K562 (cell line): ENCODE measurements at regions not wholly inside any gene's neighbourhood (a gene's known extent, or its start where the extent isn't known, plus 50 kb on each side); places are given as distances from the start of the nearest gene placed in this dataset.

Experiments used
- ATAC-seq: fragments of 200-7000 bp; cut with Tn5 transposase; 3 replicates; pipeline ENCODE4 v1.9.1; 2020; ENCODE audit warnings: moderate library complexity
- BruUV-seq: library from RNA; stranded (reverse); fragments of 400-500 nt; replicated peaks from 2 replicates; lab custom pipeline; 2021; lab: Mats Ljungman, UMichigan
- CTCF ChIA-PET: fragments of 300-600 bp; formaldehyde crosslinking; extraction: SDS; loops from one replicate; lab custom pipeline; 2021; ENCODE audit warnings: low intra/inter-chr PET ratio; lab: Yijun Ruan, JAX
- POLR2A ChIA-PET: fragments of 300-600, 350-650 bp; sonication (Branson Sonifier 250); formaldehyde crosslinking; extraction: SDS; loops from one replicate; lab custom pipeline; 2021; ENCODE audit warnings: antibody characterized with exemption, inconsistent platforms; lab: Yijun Ruan, JAX
- DNase-seq, 4 experiments: peaks; one replicate each; pipeline versions ENCODE4 v3.0.0 to v3.0.0-alpha.2; 2011 to 2018; ENCODE audit warnings: low spot score in 3 of 4, mixed read lengths in 3 of 4; ENCODE audit errors: extremely low read depth in 1 of 4
- FAIRE-seq: peaks from 2 replicates; lab custom pipeline; 2011; peaks lifted over from hg19 to GRCh38; lab: Jason Lieb, UNC
- H2AFZ ChIP-seq: 2 replicates; pipeline ENCODE4 v1.6.0; 2011; ENCODE audit warnings: low read depth, low read length, control low read depth, inconsistent platforms
- H3K27ac ChIP-seq: fragments of 200-600 bp; 3 replicates; pipeline ENCODE4 v1.8.0; 2011; ENCODE audit warnings: low read depth, mild to moderate bottlenecking, control low read depth, inconsistent platforms, low read length, moderate library complexity, mixed read lengths; ENCODE audit errors: extremely low read depth
- H3K27me3 ChIP-seq, 2 experiments: fragments of 300-600 bp in 1 of 2; 2 replicates in 1 of 2; 3 replicates in 1 of 2; pipeline versions ENCODE4 v1.6.0 to v1.8.0; 2011; ENCODE audit warnings: inconsistent platforms in 2 of 2, low read length in 2 of 2, mild to moderate bottlenecking in 1 of 2, mixed read lengths in 1 of 2, moderate library complexity in 1 of 2; ENCODE audit not compliant: control insufficient read depth in 2 of 2, insufficient read depth in 2 of 2
- H3K36me3 ChIP-seq: fragments of 300-600 bp; 3 replicates; pipeline ENCODE4 v1.8.0; 2011; ENCODE audit warnings: mild to moderate bottlenecking, low read length, inconsistent platforms; ENCODE audit not compliant: control insufficient read depth, insufficient read depth
- H3K4me1 ChIP-seq, 2 experiments: fragments of 200-600 bp in 1 of 2; replicated peaks in 1 of 2; 2 replicates in 1 of 2; 3 replicates in 1 of 2; pipeline versions ENCODE4 v1.5.1 to v1.8.0; 2011; ENCODE audit warnings: inconsistent platforms in 2 of 2, low read length in 2 of 2, mild to moderate bottlenecking in 1 of 2, mixed read lengths in 1 of 2, moderate library complexity in 1 of 2; ENCODE audit not compliant: control insufficient read depth in 2 of 2, insufficient read depth in 2 of 2
- H3K4me2 ChIP-seq: 2 replicates; pipeline ENCODE4 v1.6.1; 2011; ENCODE audit warnings: low read length, control low read depth, inconsistent platforms, mixed read lengths; ENCODE audit not compliant: insufficient read depth
- H3K4me3 ChIP-seq: fragments of 200-600 bp; sonication (generic), shearing (Covaris generic); 2 replicates; pipeline ENCODE4 v1.5.1; 2016; ENCODE audit warnings: control low read depth, inconsistent platforms
- H3K79me2 ChIP-seq: fragments of 200-600 bp; 3 replicates; pipeline ENCODE4 v1.8.0; 2011; ENCODE audit warnings: low read length, inconsistent platforms; ENCODE audit not compliant: control insufficient read depth, insufficient read depth
- H3K9ac ChIP-seq, 2 experiments: 2 replicates each; pipeline versions ENCODE4 v1.6.0 to v1.6.1; 2011; ENCODE audit warnings: low read depth in 2 of 2, low read length in 2 of 2, control low read depth in 1 of 2, inconsistent platforms in 1 of 2, mild to moderate bottlenecking in 1 of 2, mixed read lengths in 1 of 2; ENCODE audit not compliant: insufficient read depth in 1 of 2
- H3K9me1 ChIP-seq: one replicate; pipeline ENCODE4 v1.6.0; 2011; ENCODE audit warnings: inconsistent platforms, mild to moderate bottlenecking, low read length, moderate library complexity; ENCODE audit not compliant: control insufficient read depth, insufficient read depth
- H3K9me3 ChIP-seq: replicated peaks from 2 replicates; pipeline ENCODE4 v1.5.1; 2011; ENCODE audit warnings: low read depth, low read length, inconsistent platforms; ENCODE audit not compliant: control insufficient read depth, insufficient read depth
- H4K20me1 ChIP-seq: replicated peaks from 2 replicates; pipeline ENCODE4 v1.6.1; 2011; ENCODE audit warnings: low read length, inconsistent platforms, mixed read lengths; ENCODE audit not compliant: control insufficient read depth, insufficient read depth
- CBX1 ChIP-seq: sonication (generic); IDR thresholded peaks from 2 replicates; pipeline ENCODE4 v1.6.1; 2016; ENCODE audit warnings: antibody characterized with exemption, low read depth, mild to moderate bottlenecking
- SPI1 ChIP-seq: IDR thresholded peaks from 2 replicates; pipeline ENCODE4 v1.6.1; 2011; ENCODE audit warnings: low read depth, low read length, control low read depth, borderline replicate concordance
- ZNF146 ChIP-seq: IDR thresholded peaks from one replicate; pipeline ENCODE4 v1.6.1; 2018; ENCODE audit warnings: missing compliant biosample characterization; ENCODE audit not compliant: unreplicated experiment
- ZNF445 ChIP-seq: fragments of 250-450 bp; sonication (Bioruptor Pico); IDR thresholded peaks from 2 replicates; pipeline ENCODE4 v1.4.0; 2020; ENCODE audit warnings: low read depth, mild to moderate bottlenecking, moderate library complexity
- WGBS: fragments of 100-300 bp; shearing (Covaris generic); methylation state at CpG from one replicate; pipeline ENCODE4 v1.1.6; 2016; ENCODE audit warnings: low coverage, mixed read lengths; ENCODE audit not compliant: insufficient coverage; ENCODE audit errors: missing lambda C conversion rate; 5-methylcytosine and 5-hydroxymethylcytosine counted together
- in situ Hi-C: fragments of 300-500 bp; cut with MboI; formaldehyde crosslinking; loops from 4 replicates; pipeline ENCODE4 v1.15.0; 2018; ENCODE audit warnings: inconsistent platforms, mixed read lengths
- intact Hi-C: fragments of 100-400 bp; cut with micrococcal nuclease; formaldehyde crosslinking; loops from 2 replicates; pipeline ENCODE4 v1.14.2; 2022

DNA sequence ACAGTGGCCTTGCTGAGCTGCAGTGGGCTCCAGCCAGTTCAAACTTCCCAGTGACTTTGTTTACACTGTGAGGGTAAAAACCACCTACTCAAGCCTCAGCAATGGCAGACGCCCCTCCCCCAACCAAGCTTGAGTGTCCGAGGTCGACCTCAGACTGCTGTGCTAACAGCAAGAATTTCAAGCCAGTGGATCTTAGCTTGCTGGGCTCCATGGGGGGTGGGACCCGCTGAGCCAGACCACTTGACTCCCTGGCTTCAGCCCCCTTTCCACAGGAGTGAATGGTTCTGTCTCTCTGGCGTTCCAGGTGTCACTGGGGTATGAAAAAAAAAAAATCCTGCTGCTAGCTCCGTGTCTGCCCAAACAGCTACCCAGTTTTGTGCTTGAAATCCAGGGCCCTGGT lies 168.9 kb upstream of the INTU start (continued):
- TF ChIP-seq ZNF445 (CRISPR knock-in tag), result no peak
- TF ChIP-seq, all 486 proteins: peak for 0

DNA sequence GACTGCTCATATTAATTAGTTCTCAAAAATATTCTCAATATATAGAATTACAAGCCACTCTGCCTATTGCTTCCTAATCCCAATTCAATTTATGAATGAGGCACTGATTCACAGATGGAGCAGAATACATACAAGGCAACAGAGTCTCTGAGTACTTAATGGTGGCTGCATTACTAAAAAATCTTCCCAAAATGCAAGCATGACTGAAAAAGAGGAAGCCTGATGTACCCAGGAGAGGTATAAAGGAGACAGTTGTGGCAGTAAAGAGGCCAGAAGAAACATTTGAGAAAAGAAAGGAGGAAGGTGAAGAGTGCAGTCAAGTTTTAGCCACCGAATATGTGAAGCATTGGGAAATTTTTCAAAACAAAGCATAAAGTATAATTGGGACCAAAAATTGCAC lies 163.2 kb upstream of the INTU start:
- no peaks in the 10 kb centered on the region for H3K36me3 ChIP-seq
- H3K79me2 ChIP-seq, result no peaks in the 10 kb centered on the region
- DNase-seq (no peak), ATAC-seq (no peak), FAIRE-seq (no peak)
- TF ChIP-seq ZNF146 (CRISPR knock-in tag), result no peak
- TF ChIP-seq SPI1, result peak; percentile 57; the same call in 1 of the 2 replicates
- no peak for TF ChIP-seq CBX1
- H3K27me3 ChIP-seq, result peaks cover 3 to 7% of the 10 kb centered on the region in 2 experiments; a peak in 4 of 5 replicates
- WGBS, result 13% methylated on average over 1 of the region's 1 CpG
- no peaks in the 10 kb centered on the region for H4K20me1 ChIP-seq
- peaks cover 0 to 5% of the 10 kb centered on the region in 2 experiments; a peak in 2 of 5 replicates for H3K4me1 ChIP-seq
- intact Hi-C loops (no loop called here), in situ Hi-C loops (no loop called here)
- H3K9ac ChIP-seq, result no peak overlapping the region
- ChIA-PET POLR2A (no interaction called here), CTCF (no interaction called here)
- H3K4me2 ChIP-seq, result no peak overlapping the region
- no peaks in the 10 kb centered on the region for H3K9me1 ChIP-seq
- H3K9me3 ChIP-seq, result no peaks in the 10 kb centered on the region
- no TSS peak for BruUV-seq
- H3K27ac ChIP-seq, result no peak overlapping the region
- H3K4me3 ChIP-seq, result no peak overlapping the region
- H2AFZ ChIP-seq, result no peak overlapping the region
